Endodermal cell (in vitro differentiated cells): ENCODE measurements at regions not wholly inside any gene's neighbourhood (a gene's known extent, or its start where the extent isn't known, plus 50 kb on each side); places are given as distances from the start of the nearest gene placed in this dataset.

Source experiments
- DNase-seq: peaks from one replicate; pipeline ENCODE4 v3.0.0-alpha.2; 2017
- H3K27ac ChIP-seq: 2 replicates; pipeline ENCODE4 v1.5.1; 2013; ENCODE audit warnings: mild to moderate bottlenecking, low read depth, low read length, moderate library complexity
- H3K27me3 ChIP-seq: 2 replicates; pipeline ENCODE4 v1.6.1; 2013; ENCODE audit warnings: mild to moderate bottlenecking, low read length, moderate library complexity; ENCODE audit not compliant: insufficient read depth, control insufficient read depth, poor library complexity, severe bottlenecking
- H3K36me3 ChIP-seq: 2 replicates; pipeline ENCODE4 v1.7.0; 2013; ENCODE audit warnings: mild to moderate bottlenecking, low read length, moderate library complexity; ENCODE audit not compliant: control insufficient read depth, insufficient read depth
- H3K4me1 ChIP-seq: one replicate; pipeline ENCODE4 v1.7.0; 2013; ENCODE audit warnings: low read length; ENCODE audit not compliant: control insufficient read depth, insufficient read depth
- H3K4me3 ChIP-seq: 2 replicates; pipeline ENCODE4 v1.5.1; 2013; ENCODE audit warnings: mild to moderate bottlenecking, low read length, moderate library complexity
- H3K9ac ChIP-seq: 2 replicates; pipeline ENCODE4 v1.6.1; 2013; ENCODE audit warnings: mild to moderate bottlenecking, low read length, moderate library complexity; ENCODE audit not compliant: poor library complexity, severe bottlenecking; ENCODE audit errors: extremely low read depth
- H3K9me3 ChIP-seq: 2 replicates; pipeline ENCODE4 v1.6.1; 2013; ENCODE audit warnings: mild to moderate bottlenecking, low read length, moderate library complexity; ENCODE audit not compliant: control insufficient read depth
- H3K27ac Mint-ChIP-seq: 2 replicates; pipeline ENCODE4 v1.8.0; 2020; ENCODE audit warnings: mixed read lengths
- H3K27me3 Mint-ChIP-seq: 2 replicates; pipeline ENCODE4 v1.8.0; 2021; ENCODE audit warnings: mild to moderate bottlenecking, mixed read lengths; ENCODE audit not compliant: insufficient read depth
- H3K36me3 Mint-ChIP-seq: 2 replicates; pipeline ENCODE4 v1.8.0; 2020; ENCODE audit warnings: low read depth, mixed read lengths
- H3K4me1 Mint-ChIP-seq: 2 replicates; pipeline ENCODE4 v1.8.0; 2020; ENCODE audit warnings: mixed read lengths
- H3K4me3 Mint-ChIP-seq: 2 replicates; pipeline ENCODE4 v1.8.0; 2020; ENCODE audit warnings: mild to moderate bottlenecking, moderate library complexity, mixed read lengths
- H3K9me3 Mint-ChIP-seq: 2 replicates; pipeline ENCODE4 v1.8.0; 2020; ENCODE audit warnings: mild to moderate bottlenecking, mixed read lengths
- CTCF ChIP-seq: fragments of 200-600 bp; sonication (generic); conservative IDR thresholded peaks from 2 replicates; pipeline ENCODE4 v1.5.0; 2021; ENCODE audit warnings: antibody characterized with exemption, mild to moderate bottlenecking
- WGBS, 2 experiments: methylation state at CpG; one replicate each; pipeline versions ENCODE4 v1.1.5 to v1.1.7; 2013; ENCODE audit warnings: missing lambda C conversion rate in 2 of 2, mixed read lengths in 1 of 2; ENCODE audit not compliant: insufficient coverage in 1 of 2, insufficient read length in 1 of 2; 5-methylcytosine and 5-hydroxymethylcytosine counted together

GRCh38 chr3:180529778-180530177 lies 72.2 kb upstream of the TTC14 start:
- Mint-ChIP-seq H3K4me3 (no peak overlapping the region), H3K4me1 (no peaks in the 10 kb centered on the region), H3K36me3 (no peaks in the 10 kb centered on the region), H3K9me3 (no peaks in the 10 kb centered on the region), H3K27me3 (no peaks in the 10 kb centered on the region), H3K27ac (no peak overlapping the region)
- no peak for DNase-seq
- Histone ChIP-seq H3K27ac (no peak overlapping the region), H3K4me1 (no peaks in the 10 kb centered on the region), H3K4me3 (no peak overlapping the region), H3K9ac (no peak overlapping the region), H3K27me3 (no peaks in the 10 kb centered on the region), H3K36me3 (no peaks in the 10 kb centered on the region), H3K9me3 (no peaks in the 10 kb centered on the region)
- 88 to 90% methylated on average over 5 of the region's 5 CpGs for WGBS, 2 experiments
- no peak for TF ChIP-seq CTCF

GRCh38 chr3:180530276-180530675 lies 71.7 kb upstream of the TTC14 start:
- DNase-seq = no peak
- H3K4me1 Mint-ChIP-seq = no peaks in the 10 kb centered on the region
- H3K9me3 ChIP-seq = no peaks in the 10 kb centered on the region
- H3K36me3 ChIP-seq = no peaks in the 10 kb centered on the region
- no peak overlapping the region for H3K9ac ChIP-seq
- H3K4me1 ChIP-seq = no peaks in the 10 kb centered on the region
- no peak for TF ChIP-seq CTCF
- no peaks in the 10 kb centered on the region for H3K27me3 ChIP-seq
- H3K9me3 Mint-ChIP-seq = no peaks in the 10 kb centered on the region
- no peaks in the 10 kb centered on the region for H3K36me3 Mint-ChIP-seq
- H3K27ac Mint-ChIP-seq = no peak overlapping the region
- H3K4me3 Mint-ChIP-seq = no peak overlapping the region
- no peak overlapping the region for H3K4me3 ChIP-seq
- H3K27me3 Mint-ChIP-seq = no peaks in the 10 kb centered on the region
- no peak overlapping the region for H3K27ac ChIP-seq

GRCh38 chr3:180531303-180532278 lies 70.4 kb upstream of the TTC14 start:
- H3K9me3 Mint-ChIP-seq = no peaks in the 10 kb centered on the region
- WGBS, 2 experiments = 88 to 90% methylated on average over 2 to 10 of the region's 10 CpGs
- H3K4me1 Mint-ChIP-seq = no peaks in the 10 kb centered on the region
- Histone ChIP-seq H3K9ac (no peak overlapping the region), H3K9me3 (no peaks in the 10 kb centered on the region), H3K36me3 (no peaks in the 10 kb centered on the region), H3K27ac (no peak overlapping the region), H3K27me3 (no peaks in the 10 kb centered on the region), H3K4me1 (no peaks in the 10 kb centered on the region), H3K4me3 (no peak overlapping the region)
- no peak overlapping the region for H3K4me3 Mint-ChIP-seq
- no peaks in the 10 kb centered on the region for H3K36me3 Mint-ChIP-seq
- H3K27ac Mint-ChIP-seq = no peak overlapping the region
- no peaks in the 10 kb centered on the region for H3K27me3 Mint-ChIP-seq
- DNase-seq = no peak
- TF ChIP-seq CTCF = no peak
